H1 (cell line): ENCODE measurements at regions not wholly inside any gene's neighbourhood (a gene's known extent, or its start where the extent isn't known, plus 50 kb on each side); places are given as distances from the start of the nearest gene placed in this dataset.

Experiments
- CHD2 ChIP-seq: IDR thresholded peaks from 2 replicates; pipeline ENCODE4 v1.6.1; 2012; ENCODE audit warnings: low read length, improper control_type of control experiment
- HDAC2 ChIP-seq, 2 experiments: fragments of 300-600 bp in 1 of 2; sonication (generic) in 1 of 2; IDR thresholded peaks; 2 replicates each; pipeline ENCODE4 v1.6.1; 2011 to 2012; ENCODE audit warnings: low read depth in 2 of 2, low read length in 2 of 2, mild to moderate bottlenecking in 2 of 2, moderate library complexity in 2 of 2, borderline replicate concordance in 1 of 2, inconsistent platforms in 1 of 2
- KDM1A ChIP-seq: fragments of 200-600, 300-600 bp; sonication (generic); IDR thresholded peaks from 2 replicates; pipeline ENCODE4 v1.7.1; 2016; ENCODE audit warnings: mild to moderate bottlenecking, low read length, borderline replicate concordance
- POLR2A ChIP-seq, 2 experiments: IDR thresholded peaks; 1 replicate in 1 of 2; 2 replicates in 1 of 2; pipeline ENCODE4 v1.6.1; 2011; ENCODE audit warnings: low read depth in 2 of 2, low read length in 2 of 2, mild to moderate bottlenecking in 2 of 2; ENCODE audit errors: control extremely low read depth in 1 of 2
- POLR2AphosphoS5 ChIP-seq: IDR thresholded peaks from 2 replicates; pipeline ENCODE4 v1.6.1; 2011; ENCODE audit warnings: low read depth, low read length
- RAD21 ChIP-seq, 2 experiments: IDR thresholded peaks in 1 of 2; conservative IDR thresholded peaks in 1 of 2; 2 replicates each; pipeline ENCODE4 v1.6.1; 2011; ENCODE audit warnings: low read depth in 2 of 2, low read length in 2 of 2, improper control_type of control experiment in 1 of 2, inconsistent platforms in 1 of 2, mild to moderate bottlenecking in 1 of 2, moderate library complexity in 1 of 2
- SIN3A ChIP-seq, 2 experiments: IDR thresholded peaks in 1 of 2; conservative IDR thresholded peaks in 1 of 2; 2 replicates each; pipeline ENCODE4 v1.6.1; 2011 to 2012; ENCODE audit warnings: low read length in 2 of 2, improper control_type of control experiment in 1 of 2, low read depth in 1 of 2, mild to moderate bottlenecking in 1 of 2
- TCF12 ChIP-seq: IDR thresholded peaks from 2 replicates; pipeline ENCODE4 v1.6.1; 2011; ENCODE audit warnings: low read depth, mild to moderate bottlenecking, low read length
- ZNF274 ChIP-seq: IDR thresholded peaks from 2 replicates; pipeline ENCODE4 v1.7.0; 2012; ENCODE audit warnings: low read length, borderline replicate concordance; ENCODE audit errors: extremely low read depth
- TF ChIP-seq, protein P1 (sequence below), 3 experiments: IDR thresholded peaks; 1 replicate in 2 of 3; 2 replicates in 1 of 3; pipeline versions ENCODE4 v1.5.1 to v1.6.1; 2011; ENCODE audit warnings: low read length in 3 of 3, mild to moderate bottlenecking in 3 of 3, inconsistent platforms in 2 of 3, low read depth in 1 of 3, moderate library complexity in 1 of 3; ENCODE audit not compliant: insufficient read depth in 1 of 3; ENCODE audit errors: control extremely low read depth in 1 of 3

DNA sequence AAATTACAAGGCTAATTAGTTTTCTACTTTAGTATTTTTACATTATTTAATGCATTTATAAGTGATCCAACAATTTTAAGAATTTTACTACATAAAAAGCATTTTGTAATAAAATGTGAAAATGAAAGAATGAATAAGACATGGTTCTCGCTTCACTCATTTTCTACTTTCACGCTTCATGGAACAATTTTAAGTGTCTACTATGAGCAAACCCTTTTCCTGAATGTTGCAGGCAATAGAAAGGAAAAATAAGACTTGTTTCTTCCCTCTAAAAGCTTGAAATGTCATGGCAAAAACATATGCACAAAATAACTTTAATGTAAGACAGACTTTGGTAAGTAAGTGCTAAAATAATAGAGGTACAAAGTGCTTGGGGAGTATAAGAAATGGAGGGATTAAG is 205.7 kb upstream of the HMGA2 start:
- TF ChIP-seq RAD21 (IDR thresholded peaks at IDR 0.05 in 1 of 2, conservative IDR thresholded peaks at IDR 0.05 in 1 of 2; ENCODE audit: low read depth in 2 of 2, low read length in 2 of 2) (no peak), HDAC2 (IDR thresholded peaks at IDR 0.05; ENCODE audit: borderline replicate concordance in 1 of 2, low read depth in 2 of 2, low read length in 2 of 2) (no peak), TCF12 (no peak), ZNF274 (no peak), POLR2AphosphoS5 (no peak), KDM1A (no peak), SIN3A (conservative IDR thresholded peaks at IDR 0.05 in 1 of 2, IDR thresholded peaks at IDR 0.05 in 1 of 2; ENCODE audit: low read depth in 1 of 2, low read length in 2 of 2) (no peak), POLR2A (IDR thresholded peaks at IDR 0.05; ENCODE audit: control extremely low read depth in 1 of 2, low read depth in 2 of 2, low read length in 2 of 2) (no peak), CHD2 (no peak)
- TF ChIP-seq, protein P1, sequence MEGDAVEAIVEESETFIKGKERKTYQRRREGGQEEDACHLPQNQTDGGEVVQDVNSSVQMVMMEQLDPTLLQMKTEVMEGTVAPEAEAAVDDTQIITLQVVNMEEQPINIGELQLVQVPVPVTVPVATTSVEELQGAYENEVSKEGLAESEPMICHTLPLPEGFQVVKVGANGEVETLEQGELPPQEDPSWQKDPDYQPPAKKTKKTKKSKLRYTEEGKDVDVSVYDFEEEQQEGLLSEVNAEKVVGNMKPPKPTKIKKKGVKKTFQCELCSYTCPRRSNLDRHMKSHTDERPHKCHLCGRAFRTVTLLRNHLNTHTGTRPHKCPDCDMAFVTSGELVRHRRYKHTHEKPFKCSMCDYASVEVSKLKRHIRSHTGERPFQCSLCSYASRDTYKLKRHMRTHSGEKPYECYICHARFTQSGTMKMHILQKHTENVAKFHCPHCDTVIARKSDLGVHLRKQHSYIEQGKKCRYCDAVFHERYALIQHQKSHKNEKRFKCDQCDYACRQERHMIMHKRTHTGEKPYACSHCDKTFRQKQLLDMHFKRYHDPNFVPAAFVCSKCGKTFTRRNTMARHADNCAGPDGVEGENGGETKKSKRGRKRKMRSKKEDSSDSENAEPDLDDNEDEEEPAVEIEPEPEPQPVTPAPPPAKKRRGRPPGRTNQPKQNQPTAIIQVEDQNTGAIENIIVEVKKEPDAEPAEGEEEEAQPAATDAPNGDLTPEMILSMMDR (IDR thresholded peaks at IDR 0.05; ENCODE audit: control extremely low read depth in 1 of 3, insufficient read depth in 1 of 3, low read depth in 1 of 3, low read length in 3 of 3) = no peak
